Retinal pigment epithelial cell (primary cell): ENCODE measurements at regions not wholly inside any gene's neighbourhood (a gene's known extent, or its start where the extent isn't known, plus 50 kb on each side); places are given as distances from the start of the nearest gene placed in this dataset.
"Not testable (repeated sequence)": the region's sequence is repeated elsewhere in the genome, so short reads cannot be mapped to it uniquely, and the experiment has no call there.

Source experiments
- DNase-seq: peaks from one replicate; pipeline ENCODE4 v3.0.0-alpha.2; 2010; ENCODE audit warnings: low read depth
- H3K4me3 ChIP-seq: 2 replicates; pipeline ENCODE4 v1.5.1; 2011; ENCODE audit warnings: mild to moderate bottlenecking, low read length, control low read depth, moderate library complexity
- TF ChIP-seq, protein P1 (sequence below): conservative IDR thresholded peaks from 2 replicates; pipeline ENCODE4 v1.5.1; 2011; ENCODE audit warnings: low read depth, low read length, control low read depth, inconsistent platforms

DNA sequence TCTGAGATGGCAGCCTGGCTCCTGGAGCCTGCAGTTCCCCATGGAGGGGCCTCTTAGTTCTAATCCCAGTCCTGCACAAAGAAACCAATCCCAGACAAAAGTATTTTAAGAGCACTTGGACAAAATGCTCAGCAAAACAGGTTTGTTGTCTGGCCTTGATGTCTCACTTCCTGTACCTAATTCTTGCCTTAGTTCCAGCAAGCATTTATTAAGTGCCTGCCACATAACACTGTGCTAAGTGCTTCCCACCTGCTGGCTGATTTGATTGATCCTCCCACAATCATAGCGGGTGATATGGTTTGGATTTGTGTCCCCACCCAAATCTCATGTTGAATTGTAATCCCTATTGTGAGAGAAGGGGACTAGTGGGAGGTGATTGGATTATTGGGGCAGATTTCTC, 65.7 kb upstream of the HABP2 start:
- no peak overlapping the region for H3K4me3 ChIP-seq
- DNase-seq: no peak
- TF ChIP-seq, protein P1, sequence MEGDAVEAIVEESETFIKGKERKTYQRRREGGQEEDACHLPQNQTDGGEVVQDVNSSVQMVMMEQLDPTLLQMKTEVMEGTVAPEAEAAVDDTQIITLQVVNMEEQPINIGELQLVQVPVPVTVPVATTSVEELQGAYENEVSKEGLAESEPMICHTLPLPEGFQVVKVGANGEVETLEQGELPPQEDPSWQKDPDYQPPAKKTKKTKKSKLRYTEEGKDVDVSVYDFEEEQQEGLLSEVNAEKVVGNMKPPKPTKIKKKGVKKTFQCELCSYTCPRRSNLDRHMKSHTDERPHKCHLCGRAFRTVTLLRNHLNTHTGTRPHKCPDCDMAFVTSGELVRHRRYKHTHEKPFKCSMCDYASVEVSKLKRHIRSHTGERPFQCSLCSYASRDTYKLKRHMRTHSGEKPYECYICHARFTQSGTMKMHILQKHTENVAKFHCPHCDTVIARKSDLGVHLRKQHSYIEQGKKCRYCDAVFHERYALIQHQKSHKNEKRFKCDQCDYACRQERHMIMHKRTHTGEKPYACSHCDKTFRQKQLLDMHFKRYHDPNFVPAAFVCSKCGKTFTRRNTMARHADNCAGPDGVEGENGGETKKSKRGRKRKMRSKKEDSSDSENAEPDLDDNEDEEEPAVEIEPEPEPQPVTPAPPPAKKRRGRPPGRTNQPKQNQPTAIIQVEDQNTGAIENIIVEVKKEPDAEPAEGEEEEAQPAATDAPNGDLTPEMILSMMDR: no peak

- no peak for DNase-seq
- TF ChIP-seq, protein P1: no peak
- H3K4me3 ChIP-seq: no peak overlapping the region
Measured at GRCh38 chr10:113488186-113488585, 64.7 kb upstream of the HABP2 start.

GRCh38 chr10:113489522-113489921, 63.3 kb upstream of the HABP2 start:
- not testable (repeated sequence) for H3K4me3 ChIP-seq, DNase-seq

GRCh38 chr10:113491967-113492565, 60.8 kb upstream of the HABP2 start:
- no peak overlapping the region for H3K4me3 ChIP-seq
- no peak for DNase-seq
- TF ChIP-seq, protein P1: no peak

GRCh38 chr10:113493195-113493594, 59.7 kb upstream of the HABP2 start:
- no peak for DNase-seq
- H3K4me3 ChIP-seq: no peak overlapping the region
- TF ChIP-seq, protein P1: no peak

DNA sequence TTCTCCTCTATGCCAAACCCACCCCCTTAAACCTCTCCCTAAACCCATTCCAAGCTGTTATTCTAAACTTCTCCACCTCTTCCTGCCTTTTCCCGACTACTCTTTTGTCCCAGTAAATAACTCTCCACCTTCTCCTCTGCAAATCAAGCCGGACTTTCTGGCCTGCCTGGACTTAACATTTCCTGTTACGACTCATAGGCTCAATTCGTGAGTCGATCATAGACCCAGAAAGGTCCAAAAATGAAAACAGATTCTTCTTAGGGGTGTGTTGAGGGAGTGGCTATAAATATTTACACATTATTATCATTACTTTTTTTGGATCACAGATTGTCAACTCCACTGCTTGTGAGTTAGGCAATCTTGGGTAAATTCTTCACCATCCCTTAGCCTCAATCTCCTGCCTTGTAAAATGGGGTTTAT, 59.0 kb upstream of the HABP2 start:
- DNase-seq: no peak
- TF ChIP-seq, protein P1: no peak

DNA sequence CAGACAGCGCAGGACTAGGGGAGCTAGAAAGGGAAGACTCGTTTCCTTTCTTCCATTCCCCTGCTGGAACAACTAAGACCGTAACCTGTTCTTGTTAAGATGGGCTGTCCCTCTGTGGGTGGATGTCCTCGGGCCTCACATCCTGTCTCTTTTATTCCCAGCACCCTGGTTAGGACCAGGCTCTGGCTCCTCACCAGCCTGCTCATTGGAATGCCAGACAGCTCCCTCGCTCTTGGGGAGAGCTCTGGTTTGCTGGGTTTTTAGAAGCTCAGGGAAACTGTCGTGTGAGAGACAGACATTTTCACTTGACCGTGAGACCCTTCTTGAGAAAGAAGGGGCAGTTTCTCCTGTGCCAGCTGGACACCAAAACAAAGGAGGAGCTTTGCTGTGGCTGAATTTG, 58.1 kb upstream of the HABP2 start:
- TF ChIP-seq, protein P1: no peak
- H3K4me3 ChIP-seq: no peak overlapping the region
- no peak for DNase-seq

More for the DNA sequence above, 59.0 kb upstream of the HABP2 start:
- H3K4me3 ChIP-seq: no peak overlapping the region

DNA sequence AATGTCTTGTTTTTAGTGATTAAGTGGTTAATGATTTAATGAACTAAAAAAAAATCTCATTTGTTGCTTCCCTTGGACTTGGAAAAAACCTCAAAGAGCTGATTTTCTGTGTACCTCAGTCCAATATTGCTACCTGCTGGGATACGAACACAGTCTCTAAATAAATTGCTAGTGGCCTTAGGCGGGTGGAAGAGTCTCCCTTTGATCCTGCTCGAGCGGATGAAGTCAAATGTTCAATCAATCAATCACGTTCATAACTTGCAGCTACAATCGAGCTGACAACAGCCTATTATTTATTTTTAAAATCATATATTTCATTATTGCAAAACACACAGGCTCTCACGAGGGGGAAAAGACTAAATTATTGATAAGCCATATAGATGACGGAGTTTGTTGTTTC, 57.3 kb upstream of the HABP2 start:
- H3K4me3 ChIP-seq: no peak overlapping the region
- TF ChIP-seq, protein P1: no peak

More for the DNA sequence above, 57.3 kb upstream of the HABP2 start:
- no peak for DNase-seq
